Motor neuron (in vitro differentiated cells): ENCODE measurements at regions not wholly inside any gene's neighbourhood (a gene's known extent, or its start where the extent isn't known, plus 50 kb on each side); places are given as distances from the start of the nearest gene placed in this dataset.

Experiments used
- ATAC-seq, 8 experiments: fragments of 200-7000 bp; cut with Tn5 transposase; replicated peaks in 6 of 8; 2 replicates each; pipeline ENCODE4 v1.8.0; 2021; ENCODE audit warnings: mild to moderate bottlenecking in 8 of 8, moderate library complexity in 8 of 8
- H3K27ac ChIP-seq, 2 donors: fragments of 250-450 bp; sonication (Bioruptor Pico); 2 replicates each; pipeline ENCODE4 v1.9.0; 2021; ENCODE audit warnings: antibody characterized with exemption in 2 of 2, mild to moderate bottlenecking in 2 of 2, moderate library complexity in 1 of 2
- H3K4me1 ChIP-seq, 2 donors: fragments of 250-450 bp; sonication (Bioruptor Pico); replicated peaks in 1 of 2; 2 replicates each; pipeline ENCODE4 v1.6.1; 2021; ENCODE audit warnings: antibody characterized with exemption in 2 of 2, mild to moderate bottlenecking in 2 of 2, moderate library complexity in 1 of 2
- H3K4me3 ChIP-seq, 5 donors: fragments of 250-450 bp; sonication (Bioruptor Pico); 2 replicates each; pipeline ENCODE4 v1.9.0; 2021; ENCODE audit warnings: antibody characterized with exemption in 5 of 5, mild to moderate bottlenecking in 5 of 5, moderate library complexity in 4 of 5
- WGBS, 10 experiments: fragments of 450-650 bp; shearing (Covaris generic); methylation state at CpG; one replicate each; pipeline ENCODE4 v1.0.0; 2022; 5-methylcytosine and 5-hydroxymethylcytosine counted together
- in situ Hi-C, 9 experiments: fragments of 400-800 bp; cut with MboI; loops; one replicate each; pipeline ENCODE4 v1.15.0; 2021; ENCODE audit warnings: low sequenced_read_pairs in 9 of 9, low pct_unique_long_range_greater_than_20kb in 2 of 9; ENCODE audit not compliant: unreplicated experiment in 9 of 9

- in situ Hi-C loops, result no loop called here
- Histone ChIP-seq H3K27ac (no peak overlapping the region), H3K4me3 (no peak overlapping the region), H3K4me1 (peaks cover 8 to 15% of the 10 kb centered on the region in 2 donors)
- no peak for ATAC-seq
- WGBS, 10 experiments, result 56 to 86% methylated on average over 1 to 2 of the region's 6 CpGs; no CpG with 5 or more reads in 8 of the 10 experiments
These were observed 123.2 kb upstream of the WNT4 start for GRCh38 chr1:22266141-22266540.

DNA sequence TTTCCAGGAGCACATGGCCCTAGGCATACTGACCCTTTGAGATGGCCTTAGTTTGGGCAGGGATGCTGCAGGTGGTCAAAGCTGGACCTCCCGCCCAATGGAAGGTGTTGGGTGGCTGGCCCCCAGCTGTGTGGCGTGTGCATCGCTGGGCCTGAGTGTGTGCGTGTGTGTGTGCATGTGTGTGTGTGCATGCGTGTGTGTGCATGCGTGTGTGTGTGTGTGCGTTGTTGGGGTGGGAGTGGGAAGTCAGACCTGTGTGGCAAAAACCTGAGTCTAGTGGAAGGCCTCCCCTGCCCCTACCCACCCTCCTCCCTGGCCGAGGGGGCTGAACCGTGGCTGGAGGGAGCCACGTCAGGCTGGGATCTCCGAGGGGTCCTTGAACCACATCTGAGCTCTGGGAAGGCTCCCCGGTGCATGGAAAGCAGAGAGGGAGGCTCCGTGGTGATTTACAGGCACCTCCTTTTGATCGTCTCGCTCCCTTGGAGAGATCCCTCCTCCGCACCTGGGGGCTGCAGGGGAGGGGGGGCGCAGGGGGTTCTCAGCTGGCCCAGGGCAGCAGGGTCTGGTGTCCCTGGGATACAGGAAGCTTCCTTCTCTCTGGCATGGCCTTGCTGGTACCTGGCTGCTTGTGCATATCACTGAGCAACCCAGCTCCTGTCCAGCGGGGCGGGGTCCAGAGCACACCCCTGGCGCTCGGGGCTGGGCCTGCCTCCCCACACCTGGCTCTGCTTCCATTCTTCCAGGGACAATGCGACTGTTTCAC lies 124.7 kb upstream of the WNT4 start:
- Histone ChIP-seq H3K4me3 (no peak overlapping the region), H3K27ac (peak overlapping the region in 1 of 2 donors; percentile 15), H3K4me1 (peaks cover 8 to 15% of the 10 kb centered on the region in 2 donors)
- in situ Hi-C loops, result no loop called here
- WGBS, 10 experiments, result 50 to 89% (median 77%) methylated on average over 2 to 17 of the region's 22 CpGs; no CpG with 5 or more reads in 4 of the 10 experiments
- peak in 5 of 8 experiments; percentile 63 to 70 (median 67) for ATAC-seq

- H3K4me1 ChIP-seq, result peaks cover 8 to 15% of the 10 kb centered on the region in 2 donors
- 80 to 100% (median 90%) methylated on average over 2 to 3 of the region's 11 CpGs; no CpG with 5 or more reads in 7 of the 10 experiments for WGBS, 10 experiments
- in situ Hi-C loops, result no loop called here
These were observed 125.4 kb upstream of the WNT4 start for GRCh38 chr1:22268327-22268726.

DNA sequence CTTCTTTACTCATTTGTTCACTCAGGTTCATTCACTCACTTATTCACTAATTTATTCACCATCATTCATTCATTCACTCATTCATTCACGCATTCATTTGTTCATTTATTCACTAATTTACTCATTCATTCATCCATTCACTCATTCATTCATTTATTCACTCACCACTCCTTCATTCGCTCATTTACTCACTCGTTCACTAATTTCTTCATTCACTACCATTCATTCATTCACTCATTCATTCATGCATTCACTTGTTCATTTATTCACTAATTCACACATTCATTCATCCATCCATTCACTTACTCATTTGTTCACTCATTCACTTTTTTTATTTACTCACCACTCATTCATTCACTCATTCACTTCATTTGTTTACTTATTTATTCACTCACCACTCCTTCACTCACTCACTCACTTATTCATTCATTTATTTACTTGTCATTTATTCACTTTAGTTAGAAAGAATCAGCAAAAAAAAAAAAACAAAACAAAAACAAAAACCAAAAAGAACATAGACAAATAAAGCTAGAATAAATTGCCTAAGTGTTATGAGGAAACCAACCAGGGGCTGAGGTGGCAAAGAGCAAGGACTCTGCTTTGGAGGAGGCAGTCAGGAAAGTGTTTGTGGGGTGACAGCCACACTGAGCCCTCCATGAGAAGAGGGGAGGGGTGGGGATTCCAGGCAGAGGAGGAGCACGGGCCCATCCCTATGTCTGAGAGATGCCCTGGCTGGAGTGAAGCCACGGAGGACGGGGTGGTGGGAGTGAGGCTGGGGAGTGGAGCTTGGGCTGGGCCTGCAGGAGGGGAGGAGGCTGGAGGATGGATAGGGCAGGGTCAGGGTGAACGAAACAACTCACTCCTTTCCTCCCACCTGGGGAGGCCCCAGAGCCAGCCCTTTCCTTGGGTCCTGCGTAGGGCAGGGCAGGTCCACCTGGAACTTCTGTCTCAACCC lies 129.2 kb upstream of the WNT4 start:
- ATAC-seq, result peak in 2 of 8 experiments; percentile 14 to 17

More at GRCh38 chr1:22268327-22268726, 125.4 kb upstream of the WNT4 start:
- Histone ChIP-seq H3K27ac (no peak overlapping the region), H3K4me3 (no peak overlapping the region)
- peak in 1 of 8 experiments; percentile 3 for ATAC-seq

GRCh38 chr1:22273686-22274681 lies 131.1 kb upstream of the WNT4 start:
- H3K27ac ChIP-seq, result no peak overlapping the region
- H3K4me3 ChIP-seq, result no peak overlapping the region
- H3K4me1 ChIP-seq, result no peaks in the 10 kb centered on the region
- peak in 1 of 8 experiments; percentile 33 for ATAC-seq
- in situ Hi-C loops, result no loop called here
- 38 to 100% (median 83%) methylated on average over 1 to 8 of the region's 8 CpGs; no CpG with 5 or more reads in 3 of the 10 experiments for WGBS, 10 experiments

More for the DNA sequence above, 129.2 kb upstream of the WNT4 start:
- WGBS, 10 experiments, result 22 to 89% (median 70%) methylated on average over 3 to 5 of the region's 8 CpGs
- Histone ChIP-seq H3K4me3 (no peak overlapping the region), H3K27ac (no peak overlapping the region), H3K4me1 (peaks cover 8 to 12% of the 10 kb centered on the region in 2 donors)
- in situ Hi-C loops, result no loop called here

DNA sequence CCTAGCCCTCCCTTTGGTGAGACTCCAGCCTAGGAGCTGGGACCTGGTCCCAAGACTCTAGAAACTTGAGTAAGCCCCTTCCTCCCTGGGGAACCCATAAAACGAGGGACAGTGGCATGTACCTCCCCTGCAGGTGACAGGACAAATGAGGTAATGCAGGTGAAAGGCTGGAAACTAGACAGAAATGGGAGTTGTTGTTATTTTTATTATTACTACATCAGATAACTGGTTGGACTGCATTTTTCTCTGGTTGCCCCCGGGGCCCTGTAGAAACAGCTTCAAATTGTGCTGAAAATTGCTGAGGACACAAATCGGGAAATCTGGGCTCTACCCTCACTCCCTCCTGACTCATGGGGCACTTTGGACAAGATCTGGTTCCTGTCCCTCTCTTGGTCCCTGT lies 132.3 kb upstream of the WNT4 start:
- H3K4me3 ChIP-seq, result no peak overlapping the region
- H3K27ac ChIP-seq, result no peak overlapping the region
- 36 to 100% (median 75%) methylated on average over 1 to 3 of the region's 3 CpGs; no CpG with 5 or more reads in 4 of the 10 experiments for WGBS, 10 experiments
- H3K4me1 ChIP-seq, result no peaks in the 10 kb centered on the region
- in situ Hi-C loops, result no loop called here
- ATAC-seq, result no peak

DNA sequence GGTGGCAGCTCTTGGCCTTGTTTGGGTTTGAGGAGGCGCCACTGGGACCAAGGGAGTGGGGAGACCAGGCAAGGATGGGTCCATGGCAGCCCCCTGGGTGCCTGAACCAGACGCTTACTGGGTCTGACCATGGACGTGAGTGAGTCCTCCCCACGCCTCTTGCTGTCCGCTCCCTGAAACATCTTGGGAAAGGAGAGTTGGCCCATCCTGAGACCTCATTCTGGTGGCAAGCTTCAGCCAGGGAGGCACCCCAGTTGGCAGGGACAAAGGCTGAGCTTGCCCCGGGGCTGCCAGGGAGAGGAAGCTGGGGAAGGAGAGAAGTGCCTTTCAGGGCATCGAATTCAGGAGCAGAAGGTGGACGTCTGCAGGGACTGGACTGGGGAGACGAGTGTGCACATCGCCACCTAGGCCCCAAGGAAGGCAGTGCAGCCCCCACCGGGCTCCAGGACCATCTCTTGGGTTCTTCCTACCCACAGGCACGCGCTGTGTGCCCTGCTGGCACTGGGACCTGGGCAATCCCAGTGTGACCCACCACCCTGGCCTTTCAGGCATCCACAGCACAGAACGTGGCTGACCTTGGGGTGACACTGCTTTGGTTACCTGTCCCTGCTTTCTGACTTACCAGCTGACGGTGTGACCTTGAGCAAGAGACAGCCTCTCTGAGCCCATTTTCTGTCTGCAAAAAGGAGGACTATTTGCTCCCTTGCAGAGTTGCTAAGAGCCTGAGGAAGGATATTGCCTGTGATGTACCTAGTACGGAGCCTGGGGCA lies 132.9 kb upstream of the WNT4 start:
- Histone ChIP-seq H3K27ac (no peak overlapping the region), H3K4me1 (no peaks in the 10 kb centered on the region), H3K4me3 (no peak overlapping the region)
- WGBS, 10 experiments, result 17 to 95% (median 32%) methylated on average over 1 to 14 of the region's 16 CpGs; no CpG with 5 or more reads in 1 of the 10 experiments
- ATAC-seq, result peak; percentile 74 to 99 (median 82)
- in situ Hi-C loops, result no loop called here

GRCh38 chr1:22276396-22276748 lies 133.5 kb upstream of the WNT4 start:
- H3K4me1 ChIP-seq, result no peaks in the 10 kb centered on the region
- ATAC-seq, result no peak
- H3K4me3 ChIP-seq, result no peak overlapping the region
- in situ Hi-C loops, result no loop called here
- WGBS, 10 experiments, result 33 to 100% (median 63%) methylated on average over 1 of the region's 1 CpG; no CpG with 5 or more reads in 5 of the 10 experiments
- H3K27ac ChIP-seq, result no peak overlapping the region

DNA sequence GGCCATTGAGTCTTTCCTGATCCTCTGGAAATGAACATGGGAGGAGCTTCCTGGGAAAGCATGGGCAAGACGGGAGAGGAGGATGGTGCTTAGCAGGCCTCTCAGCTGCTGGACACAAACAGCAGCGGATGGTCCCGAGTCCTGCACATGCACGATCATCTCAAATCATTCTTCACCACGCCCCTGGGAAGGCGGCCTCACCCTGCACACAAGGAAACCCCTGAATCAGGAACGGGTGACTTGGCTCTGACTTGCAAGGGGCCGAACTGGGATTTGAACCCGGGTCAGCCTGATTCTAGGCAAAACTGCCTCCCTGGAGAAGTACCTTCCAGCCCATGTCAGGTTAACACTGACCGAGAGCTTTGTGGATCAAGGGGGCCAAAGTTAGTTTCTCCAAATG lies 134.8 kb upstream of the WNT4 start:
- Histone ChIP-seq H3K4me3 (no peak overlapping the region), H3K27ac (no peak overlapping the region), H3K4me1 (peaks cover 0 to 8% of the 10 kb centered on the region in 2 donors)
- no peak for ATAC-seq
- 33 to 95% (median 79%) methylated on average over 2 to 9 of the region's 10 CpGs; no CpG with 5 or more reads in 4 of the 10 experiments for whole genome bisulfite sequencing, 10 experiments
- in situ Hi-C loops, result no loop called here

GRCh38 chr1:22279735-22280134 lies 136.8 kb upstream of the WNT4 start:
- WGBS, 10 experiments, result 43 to 96% (median 81%) methylated on average over 2 to 3 of the region's 3 CpGs; no CpG with 5 or more reads in 1 of the 10 experiments
- H3K4me3 ChIP-seq, result no peak overlapping the region
- in situ Hi-C loops, result no loop called here
- ATAC-seq, result no peak
- no peak overlapping the region for H3K27ac ChIP-seq
- H3K4me1 ChIP-seq, result peaks cover 0 to 8% of the 10 kb centered on the region in 2 donors

DNA sequence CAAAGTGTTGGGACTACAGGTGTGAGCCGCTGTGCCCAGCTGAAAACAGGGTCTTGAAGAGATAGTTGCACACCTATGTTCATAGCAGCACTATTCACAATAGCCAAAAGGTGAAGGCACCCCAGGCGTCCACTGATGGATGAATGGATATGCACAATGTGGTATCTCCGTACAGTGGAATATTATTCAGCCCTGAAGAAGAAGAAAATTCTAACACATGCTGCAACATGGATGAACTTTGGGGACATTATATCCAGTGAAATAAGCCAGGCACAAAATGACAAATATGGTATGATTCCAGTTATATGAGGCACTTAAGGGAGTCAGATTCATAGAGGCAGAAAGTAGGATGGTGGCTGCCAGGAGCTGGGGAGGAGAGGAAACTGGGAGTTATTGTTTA lies 137.6 kb upstream of the WNT4 start:
- Histone ChIP-seq H3K4me3 (no peak overlapping the region), H3K27ac (no peak overlapping the region), H3K4me1 (peaks cover 0 to 8% of the 10 kb centered on the region in 2 donors)
- in situ Hi-C loops, result no loop called here
- 50 to 100% (median 83%) methylated on average over 1 to 3 of the region's 3 CpGs; no CpG with 5 or more reads in 2 of the 10 experiments for WGBS, 10 experiments
- no peak for ATAC-seq
